ENCODE measurements at regions not wholly inside any gene's neighbourhood (a gene's known extent, or its start where the extent isn't known, plus 50 kb on each side); places are given as distances from the start of the nearest gene placed in this dataset.

- no peak for TF ChIP-seq CTCF (IDR thresholded peaks at IDR 0.05)
- TF ChIP-seq POLR2A (IDR thresholded peaks at IDR 0.05) = no peak
- DNase-seq = no peak
- intact Hi-C loops (cut with DNase I) = no loop called here
- no peak overlapping the region for H3K4me3 ChIP-seq (replicated peaks in 1 of 3)
- no peaks in the 10 kb centered on the region for H3K4me1 ChIP-seq
- WGBS, 2 donors = 100% methylated on average over 1 of the region's 1 CpG
- no peaks in the 10 kb centered on the region for H3K9me3 ChIP-seq
- H3K27ac ChIP-seq = no peak overlapping the region
- no peaks in the 10 kb centered on the region for H3K27me3 ChIP-seq
- H3K36me3 ChIP-seq = no peaks in the 10 kb centered on the region
Observed at GRCh38 chr7:109387530-109387929, 817.9 kb downstream of the DNAJB9 start.

GRCh38 chr7:109391240-109391639 lies 821.6 kb downstream of the DNAJB9 start:
- no peak for DNase-seq
- Histone ChIP-seq H3K27me3 (no peaks in the 10 kb centered on the region), H3K4me3 (replicated peaks in 1 of 3) (no peak overlapping the region), H3K27ac (no peak overlapping the region), H3K36me3 (no peaks in the 10 kb centered on the region), H3K4me1 (no peaks in the 10 kb centered on the region), H3K9me3 (no peaks in the 10 kb centered on the region)
- TF ChIP-seq POLR2A (IDR thresholded peaks at IDR 0.05) = no peak
- no peak for TF ChIP-seq CTCF (IDR thresholded peaks at IDR 0.05)
- 70 to 90% methylated on average over 3 of the region's 3 CpGs for WGBS, 2 donors
- intact Hi-C loops (cut with DNase I) = no loop called here

GRCh38 chr7:109402107-109402506 lies 832.4 kb downstream of the DNAJB9 start:
- DNase-seq = no peak
- 88 to 90% methylated on average over 1 of the region's 1 CpG for WGBS, 2 donors
- no peaks in the 10 kb centered on the region for H3K36me3 ChIP-seq
- H3K4me3 ChIP-seq (replicated peaks in 1 of 3) = no peak overlapping the region
- H3K4me1 ChIP-seq = no peaks in the 10 kb centered on the region
- TF ChIP-seq POLR2A (IDR thresholded peaks at IDR 0.05) (no peak), CTCF (IDR thresholded peaks at IDR 0.05) (no peak)
- H3K9me3 ChIP-seq = no peaks in the 10 kb centered on the region
- intact Hi-C loops (cut with DNase I) = no loop called here
- no peak overlapping the region for H3K27ac ChIP-seq
- H3K27me3 ChIP-seq = no peaks in the 10 kb centered on the region

- no peak overlapping the region for H3K4me3 ChIP-seq (replicated peaks in 1 of 3)
- H3K27ac ChIP-seq = no peak overlapping the region
- no peaks in the 10 kb centered on the region for H3K36me3 ChIP-seq
- 85 to 91% methylated on average over 3 of the region's 3 CpGs for WGBS, 2 donors
- no peak for TF ChIP-seq CTCF (IDR thresholded peaks at IDR 0.05)
- TF ChIP-seq POLR2A (IDR thresholded peaks at IDR 0.05) = no peak
- H3K9me3 ChIP-seq = no peaks in the 10 kb centered on the region
- H3K4me1 ChIP-seq = no peaks in the 10 kb centered on the region
- no peaks in the 10 kb centered on the region for H3K27me3 ChIP-seq
- DNase-seq = no peak
- intact Hi-C loops (cut with DNase I) = no loop called here
Observed at GRCh38 chr7:109407756-109408155, 838.1 kb downstream of the DNAJB9 start.

GRCh38 chr7:109437957-109438356 lies 868.3 kb downstream of the DNAJB9 start:
- 88 to 90% methylated on average over 2 of the region's 2 CpGs for WGBS, 2 donors
- H3K27me3 ChIP-seq = no peaks in the 10 kb centered on the region
- intact Hi-C loops (cut with DNase I) = no loop called here
- no peak for TF ChIP-seq CTCF (IDR thresholded peaks at IDR 0.05)
- TF ChIP-seq POLR2A (IDR thresholded peaks at IDR 0.05) = no peak
- H3K9me3 ChIP-seq = no peaks in the 10 kb centered on the region
- no peak for DNase-seq
- H3K4me1 ChIP-seq = no peaks in the 10 kb centered on the region
- no peaks in the 10 kb centered on the region for H3K36me3 ChIP-seq
- no peak overlapping the region for H3K4me3 ChIP-seq (replicated peaks in 1 of 3)
- no peak overlapping the region for H3K27ac ChIP-seq

Measured in thyroid gland (tissue), 4 donors.